Ishikawa (cell line): ENCODE measurements at regions not wholly inside any gene's neighbourhood (a gene's known extent, or its start where the extent isn't known, plus 50 kb on each side); places are given as distances from the start of the nearest gene placed in this dataset.

ENCODE experiments used
- CEBPB ChIP-seq: IDR thresholded peaks from 2 replicates; pipeline ENCODE4 v1.6.1; 2012
- CREB1 ChIP-seq: IDR thresholded peaks from 2 replicates; pipeline ENCODE4 v1.6.1; 2012; ENCODE audit warnings: low read depth
- EGR1 ChIP-seq: IDR thresholded peaks from 2 replicates; pipeline ENCODE4 v1.6.1; 2012
- EP300 ChIP-seq: IDR thresholded peaks from 2 replicates; pipeline ENCODE4 v1.6.1; 2012; ENCODE audit warnings: borderline replicate concordance
- FOXM1 ChIP-seq: IDR thresholded peaks from 2 replicates; pipeline ENCODE4 v1.6.1; 2012; ENCODE audit warnings: low read depth, borderline replicate concordance
- NFIC ChIP-seq: IDR thresholded peaks from 2 replicates; pipeline ENCODE4 v1.6.1; 2012
- RAD21 ChIP-seq: IDR thresholded peaks from 2 replicates; pipeline ENCODE4 v1.6.1; 2012; ENCODE audit warnings: low read depth
- TAF1 ChIP-seq: IDR thresholded peaks from 2 replicates; pipeline ENCODE4 v1.6.1; 2012; ENCODE audit warnings: low read depth, mild to moderate bottlenecking
- TCF12 ChIP-seq: IDR thresholded peaks from 2 replicates; pipeline ENCODE4 v1.6.1; 2012; ENCODE audit warnings: low read depth
- TEAD4 ChIP-seq: IDR thresholded peaks from 2 replicates; pipeline ENCODE4 v1.6.1; 2012
- YY1 ChIP-seq: IDR thresholded peaks from 2 replicates; pipeline ENCODE4 v1.6.1; 2012; ENCODE audit warnings: low read depth
- ZBTB7A ChIP-seq: IDR thresholded peaks from 2 replicates; pipeline ENCODE4 v1.6.1; 2012; ENCODE audit warnings: low read depth
- TF ChIP-seq, protein P1 (sequence below): IDR thresholded peaks from 2 replicates; pipeline ENCODE4 v1.6.1; 2012
- TF ChIP-seq, protein P2 (sequence below): IDR thresholded peaks from 2 replicates; pipeline ENCODE4 v1.6.1; 2012; ENCODE audit warnings: low read depth, mild to moderate bottlenecking
- TF ChIP-seq, protein P3 (sequence below): IDR thresholded peaks from 2 replicates; pipeline ENCODE4 v1.6.1; 2012

DNA sequence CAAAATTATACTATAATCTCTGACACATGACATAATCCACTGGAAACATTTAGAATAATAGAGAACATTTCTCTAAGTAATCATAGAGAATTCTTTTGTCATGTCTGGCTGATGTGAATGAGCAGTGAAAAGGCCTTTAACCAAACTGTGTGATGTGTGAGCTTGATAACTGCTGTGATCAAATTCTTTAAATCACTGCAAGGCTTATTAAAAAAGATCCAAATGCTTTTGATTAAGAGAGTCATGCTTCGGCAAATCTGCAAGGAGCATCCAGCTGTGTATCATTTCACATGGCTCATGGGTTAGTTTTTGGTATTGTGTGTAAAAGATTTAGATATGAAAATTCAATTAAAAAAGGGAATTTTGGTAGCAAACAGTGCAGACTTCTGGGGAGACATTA is 58.6 kb upstream of the TFPI start:
- TF ChIP-seq TEAD4 (no peak), YY1 (no peak), CEBPB (no peak), TAF1 (no peak), EGR1 (no peak), FOXM1 (no peak), ZBTB7A (no peak), NFIC (no peak), EP300 (no peak), CREB1 (no peak), TCF12 (no peak)
- TF ChIP-seq, protein P1, sequence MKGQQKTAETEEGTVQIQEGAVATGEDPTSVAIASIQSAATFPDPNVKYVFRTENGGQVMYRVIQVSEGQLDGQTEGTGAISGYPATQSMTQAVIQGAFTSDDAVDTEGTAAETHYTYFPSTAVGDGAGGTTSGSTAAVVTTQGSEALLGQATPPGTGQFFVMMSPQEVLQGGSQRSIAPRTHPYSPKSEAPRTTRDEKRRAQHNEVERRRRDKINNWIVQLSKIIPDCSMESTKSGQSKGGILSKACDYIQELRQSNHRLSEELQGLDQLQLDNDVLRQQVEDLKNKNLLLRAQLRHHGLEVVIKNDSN = no peak
- TF ChIP-seq, protein P2, sequence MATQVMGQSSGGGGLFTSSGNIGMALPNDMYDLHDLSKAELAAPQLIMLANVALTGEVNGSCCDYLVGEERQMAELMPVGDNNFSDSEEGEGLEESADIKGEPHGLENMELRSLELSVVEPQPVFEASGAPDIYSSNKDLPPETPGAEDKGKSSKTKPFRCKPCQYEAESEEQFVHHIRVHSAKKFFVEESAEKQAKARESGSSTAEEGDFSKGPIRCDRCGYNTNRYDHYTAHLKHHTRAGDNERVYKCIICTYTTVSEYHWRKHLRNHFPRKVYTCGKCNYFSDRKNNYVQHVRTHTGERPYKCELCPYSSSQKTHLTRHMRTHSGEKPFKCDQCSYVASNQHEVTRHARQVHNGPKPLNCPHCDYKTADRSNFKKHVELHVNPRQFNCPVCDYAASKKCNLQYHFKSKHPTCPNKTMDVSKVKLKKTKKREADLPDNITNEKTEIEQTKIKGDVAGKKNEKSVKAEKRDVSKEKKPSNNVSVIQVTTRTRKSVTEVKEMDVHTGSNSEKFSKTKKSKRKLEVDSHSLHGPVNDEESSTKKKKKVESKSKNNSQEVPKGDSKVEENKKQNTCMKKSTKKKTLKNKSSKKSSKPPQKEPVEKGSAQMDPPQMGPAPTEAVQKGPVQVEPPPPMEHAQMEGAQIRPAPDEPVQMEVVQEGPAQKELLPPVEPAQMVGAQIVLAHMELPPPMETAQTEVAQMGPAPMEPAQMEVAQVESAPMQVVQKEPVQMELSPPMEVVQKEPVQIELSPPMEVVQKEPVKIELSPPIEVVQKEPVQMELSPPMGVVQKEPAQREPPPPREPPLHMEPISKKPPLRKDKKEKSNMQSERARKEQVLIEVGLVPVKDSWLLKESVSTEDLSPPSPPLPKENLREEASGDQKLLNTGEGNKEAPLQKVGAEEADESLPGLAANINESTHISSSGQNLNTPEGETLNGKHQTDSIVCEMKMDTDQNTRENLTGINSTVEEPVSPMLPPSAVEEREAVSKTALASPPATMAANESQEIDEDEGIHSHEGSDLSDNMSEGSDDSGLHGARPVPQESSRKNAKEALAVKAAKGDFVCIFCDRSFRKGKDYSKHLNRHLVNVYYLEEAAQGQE = no peak
- TF ChIP-seq, protein P3, sequence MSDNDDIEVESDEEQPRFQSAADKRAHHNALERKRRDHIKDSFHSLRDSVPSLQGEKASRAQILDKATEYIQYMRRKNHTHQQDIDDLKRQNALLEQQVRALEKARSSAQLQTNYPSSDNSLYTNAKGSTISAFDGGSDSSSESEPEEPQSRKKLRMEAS = no peak

DNA sequence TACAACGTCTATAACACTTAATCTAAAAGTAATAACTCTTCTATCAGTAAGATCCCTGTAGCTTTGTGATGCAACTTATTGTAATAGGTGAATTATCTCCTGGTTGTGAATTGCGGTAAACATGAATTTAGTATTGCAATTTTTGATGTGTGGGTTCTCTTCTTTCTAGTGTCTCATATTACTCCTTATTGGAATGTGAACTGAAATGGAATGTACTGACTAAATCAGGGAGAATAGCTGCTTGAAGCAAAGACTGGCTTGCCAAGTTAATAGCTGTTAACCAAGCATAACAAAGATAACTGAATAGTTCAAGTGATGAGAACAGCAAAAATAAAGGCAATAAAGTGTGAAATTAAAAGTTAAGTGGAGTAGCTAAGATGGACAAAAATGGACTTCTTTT is 60.5 kb upstream of the TFPI start:
- TF ChIP-seq TEAD4 = no peak
- TF ChIP-seq, protein P1 = no peak
- TF ChIP-seq RAD21 = no peak

DNA sequence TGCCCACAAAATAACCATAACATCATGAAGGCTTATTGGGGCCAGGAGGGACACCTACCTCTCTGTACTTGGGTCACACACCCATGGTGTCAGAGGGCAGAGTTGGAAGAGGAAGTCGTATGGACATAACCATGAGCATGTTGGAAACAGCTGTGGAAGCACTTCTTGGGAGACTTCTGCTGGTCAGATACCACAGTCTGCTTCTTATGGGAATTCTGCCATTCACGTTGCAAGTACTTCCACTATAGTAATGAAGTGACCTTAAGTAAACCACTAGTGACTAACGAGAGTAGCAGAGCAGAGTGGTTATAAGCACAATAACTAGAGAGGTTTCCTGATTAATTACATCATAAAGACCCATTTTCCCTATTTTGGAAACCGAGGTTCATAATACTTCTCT is 61.1 kb upstream of the TFPI start:
- TF ChIP-seq FOXM1 (no peak), TCF12 (no peak), CEBPB (no peak), YY1 (no peak), CREB1 (no peak), EGR1 (no peak), TEAD4 (no peak), ZBTB7A (no peak), TAF1 (no peak), NFIC (no peak), EP300 (no peak), RAD21 (no peak)
- TF ChIP-seq, protein P3 = no peak
- TF ChIP-seq, protein P1 = no peak
- TF ChIP-seq, protein P2 = no peak

DNA sequence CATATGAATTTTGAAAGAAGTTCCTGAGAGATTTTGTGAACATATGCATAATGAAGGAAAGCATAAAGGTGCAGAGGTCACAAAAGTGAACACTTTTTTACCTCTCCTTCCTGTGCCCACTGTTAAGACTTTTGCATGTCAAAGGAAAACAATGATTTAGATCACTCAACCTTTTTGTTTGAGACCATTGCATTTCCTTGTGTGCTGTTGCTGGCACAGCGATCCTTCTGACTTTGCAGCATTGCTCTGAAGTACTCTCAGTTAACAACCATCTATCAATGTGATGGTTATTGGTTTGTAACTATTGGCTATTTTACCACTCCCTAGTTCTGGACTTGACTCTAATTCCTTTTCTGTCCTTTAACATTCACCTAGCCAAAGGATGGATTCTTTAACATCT is 61.7 kb upstream of the TFPI start:
- TF ChIP-seq NFIC = no peak
- no peak for TF ChIP-seq TCF12
- TF ChIP-seq, protein P3 = no peak
- no peak for TF ChIP-seq FOXM1
- no peak for TF ChIP-seq CEBPB
- TF ChIP-seq EGR1 = no peak
- TF ChIP-seq, protein P1 = no peak
- TF ChIP-seq YY1 = no peak
- TF ChIP-seq RAD21 = no peak
- TF ChIP-seq ZBTB7A = no peak
- TF ChIP-seq CREB1 = no peak
- TF ChIP-seq TEAD4 = no peak
- TF ChIP-seq, protein P2 = no peak
- TF ChIP-seq TAF1 = no peak
- TF ChIP-seq EP300 = no peak
